ENCODE measurements at regions not wholly inside any gene's neighbourhood (a gene's known extent, or its start where the extent isn't known, plus 50 kb on each side); places are given as distances from the start of the nearest gene placed in this dataset.
"Not testable (repeated sequence)": the region's sequence is repeated elsewhere in the genome, so short reads cannot be mapped to it uniquely, and the experiment has no call there.

DNA sequence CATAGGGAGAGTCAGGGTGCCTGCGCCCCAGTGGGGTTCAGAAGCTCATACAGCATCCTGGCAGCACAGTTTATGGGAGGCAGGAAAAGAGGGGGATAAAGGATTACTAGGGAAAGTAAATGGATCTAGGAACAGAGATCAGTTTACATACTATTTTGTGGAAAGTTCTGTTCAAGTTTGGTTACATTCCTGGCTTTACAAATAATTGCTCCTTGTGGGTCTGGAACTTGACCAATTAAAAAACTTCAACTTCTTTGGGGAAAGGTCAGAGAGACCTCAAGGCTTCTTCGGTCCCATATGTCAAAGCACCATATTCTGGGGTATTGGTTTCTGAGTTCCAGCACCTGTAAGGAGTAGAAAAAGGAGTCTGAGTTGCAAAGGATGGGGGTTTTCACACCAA is 64.1 kb downstream of the ZDHHC19 start:
- no peak for DNase-seq

DNA sequence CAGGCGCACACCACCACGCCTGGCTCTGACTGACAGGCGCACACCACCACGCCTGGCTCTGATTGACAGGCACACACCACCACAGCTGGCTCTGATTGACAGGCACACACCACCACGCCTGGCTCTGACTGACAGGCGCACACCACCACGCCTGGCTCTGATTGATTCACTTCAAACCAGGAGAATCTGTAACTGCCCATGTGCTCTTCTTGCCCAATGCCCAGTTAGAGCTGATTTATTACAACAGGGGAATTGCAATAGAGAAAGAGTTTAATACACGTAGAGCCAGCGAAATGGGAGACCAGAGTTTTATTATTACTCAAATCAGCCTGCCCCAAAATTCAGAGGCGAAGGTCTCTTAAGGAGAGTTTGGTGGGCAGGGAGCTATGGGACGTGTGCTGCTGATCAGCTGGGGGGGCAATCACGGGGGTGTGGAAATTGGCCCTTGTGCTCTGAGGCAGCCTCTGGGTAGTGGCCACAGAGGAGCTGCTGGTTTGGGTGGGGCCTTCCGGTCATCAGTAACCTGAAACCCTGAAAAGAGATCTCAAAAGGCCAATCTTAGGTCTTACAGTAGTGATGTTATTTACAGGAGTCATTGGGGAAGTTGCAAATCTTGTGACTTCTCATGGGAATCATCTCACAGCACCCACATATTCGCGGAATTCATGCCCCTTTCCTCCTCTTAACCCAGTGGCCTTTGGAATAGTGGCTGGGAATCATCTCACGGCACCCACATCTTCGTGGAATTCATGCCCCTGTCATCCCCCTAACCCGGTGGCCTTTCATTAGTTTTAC is 63.8 kb upstream of the TFRC start:
- DNase-seq = no peak

DNA sequence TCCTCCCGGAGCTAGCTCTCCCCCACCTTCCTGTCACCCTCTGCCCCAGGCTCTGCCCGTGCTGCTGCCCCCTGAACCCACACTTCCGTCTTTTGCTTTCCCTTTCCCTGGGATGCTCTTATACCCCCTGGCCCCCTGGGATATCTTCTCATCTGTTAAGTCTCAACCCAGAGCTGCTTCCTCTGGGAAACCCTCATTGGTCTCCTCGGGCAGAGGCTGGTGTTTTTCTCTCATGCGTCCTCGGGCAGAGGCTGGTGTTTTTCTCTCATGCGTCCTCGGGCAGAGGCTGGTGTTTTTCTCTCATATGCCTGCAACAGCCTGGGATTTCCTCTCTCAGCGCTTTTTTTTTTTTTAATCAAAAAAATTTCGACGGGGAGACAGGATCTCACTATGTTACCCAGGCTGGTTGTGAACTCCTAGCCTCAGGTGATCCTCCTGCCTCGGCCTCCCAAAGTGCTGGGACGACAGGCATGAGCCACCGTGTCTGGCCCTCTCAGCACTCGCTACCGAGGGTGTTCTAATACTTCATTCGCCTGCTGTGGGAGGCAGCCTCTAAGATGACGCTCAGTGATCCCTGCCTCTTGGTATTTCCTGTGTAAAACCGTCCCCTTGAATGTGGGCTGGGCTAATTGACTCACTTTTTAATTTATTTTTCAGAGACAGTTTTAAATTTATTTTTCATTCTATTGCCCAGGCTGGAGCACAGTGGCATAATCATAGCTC is 62.7 kb upstream of the TFRC start:
- no peak for DNase-seq

DNA sequence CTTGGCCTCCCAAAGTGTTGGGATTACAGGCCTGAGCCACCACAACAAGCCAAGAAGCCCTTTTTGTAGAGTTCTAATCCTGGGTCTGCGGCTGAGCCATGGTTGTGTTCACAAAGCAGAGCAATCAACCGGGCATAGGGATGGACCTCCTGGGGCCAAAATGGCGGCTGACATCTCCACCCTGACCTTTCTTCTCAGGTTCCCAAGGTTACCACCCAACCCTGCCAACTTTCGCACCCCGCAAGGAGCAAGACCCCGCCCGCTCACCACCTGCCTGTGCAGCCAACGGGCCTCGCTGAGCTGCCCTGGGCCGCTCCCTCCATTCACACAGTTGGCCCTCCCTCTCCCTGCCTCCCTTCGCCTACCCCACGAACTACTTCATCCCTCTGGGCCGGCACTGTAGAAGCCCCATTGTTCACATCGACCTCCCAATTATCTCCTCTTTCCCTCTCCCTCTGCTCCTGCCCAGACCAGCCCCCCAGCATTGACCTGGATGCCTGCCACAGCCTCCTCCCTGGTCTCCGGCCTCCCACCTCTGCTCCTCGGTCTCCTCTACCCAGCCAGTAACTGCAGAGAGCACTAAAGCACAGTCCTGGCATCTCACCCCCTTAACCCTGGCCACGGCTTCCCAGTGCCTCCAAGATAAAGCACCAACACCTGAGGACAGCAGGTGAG is 62.0 kb upstream of the TFRC start:
- no peak for DNase-seq

DNA sequence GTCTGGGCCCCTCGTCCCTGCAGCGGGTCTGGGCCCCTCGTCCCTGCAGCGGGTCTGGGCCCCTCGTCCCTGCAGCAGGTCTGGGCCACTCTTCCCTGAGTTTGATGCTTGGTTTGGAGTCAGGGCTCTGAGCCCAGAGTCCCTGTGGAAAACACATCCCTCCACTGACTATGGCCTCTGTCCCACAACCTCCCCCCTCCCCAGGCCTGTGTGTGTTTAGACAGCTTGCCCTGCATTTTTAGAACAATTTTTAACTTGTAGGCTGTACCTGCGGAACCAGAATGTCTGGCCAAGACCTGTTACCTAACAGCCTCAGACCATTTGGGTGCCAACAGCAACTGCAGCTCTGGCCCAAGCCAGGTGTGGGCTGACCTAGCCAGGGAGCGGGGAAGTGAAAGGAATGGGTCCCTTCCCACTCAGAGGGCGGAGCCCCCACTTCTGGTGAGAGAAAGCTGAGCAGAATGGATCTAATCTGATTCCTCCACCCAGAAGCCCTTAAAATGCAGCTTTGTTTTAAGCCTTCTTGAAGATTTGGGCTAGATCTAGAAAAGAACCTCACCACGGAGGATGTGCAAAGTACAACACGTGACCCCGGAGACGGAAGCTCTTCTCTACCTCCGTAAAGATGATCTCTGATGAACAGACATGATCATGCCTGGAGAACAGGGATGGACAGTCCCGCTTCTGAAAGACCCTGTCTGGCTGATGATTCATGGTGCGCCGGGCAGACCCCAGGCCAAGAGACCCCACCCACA is 60.5 kb upstream of the TFRC start:
- DNase-seq = no peak

DNA sequence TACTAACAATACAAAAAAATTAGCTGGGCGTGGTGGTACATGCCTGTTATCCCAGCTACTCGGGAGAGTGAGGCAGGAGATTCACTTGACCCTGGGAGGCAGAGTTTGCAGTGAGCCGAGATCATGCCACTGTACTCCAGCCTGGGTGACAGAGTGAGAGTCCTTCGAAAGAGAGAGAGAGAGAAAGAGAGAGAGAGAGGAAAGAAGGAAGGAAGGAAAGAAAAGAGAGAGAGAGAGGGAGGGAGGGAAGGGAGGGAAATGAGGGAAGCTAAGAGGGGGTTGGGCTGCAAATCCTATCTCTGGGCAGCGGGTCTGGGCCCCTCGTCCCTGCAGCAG is 59.9 kb upstream of the TFRC start:
- DNase-seq = no peak

DNA sequence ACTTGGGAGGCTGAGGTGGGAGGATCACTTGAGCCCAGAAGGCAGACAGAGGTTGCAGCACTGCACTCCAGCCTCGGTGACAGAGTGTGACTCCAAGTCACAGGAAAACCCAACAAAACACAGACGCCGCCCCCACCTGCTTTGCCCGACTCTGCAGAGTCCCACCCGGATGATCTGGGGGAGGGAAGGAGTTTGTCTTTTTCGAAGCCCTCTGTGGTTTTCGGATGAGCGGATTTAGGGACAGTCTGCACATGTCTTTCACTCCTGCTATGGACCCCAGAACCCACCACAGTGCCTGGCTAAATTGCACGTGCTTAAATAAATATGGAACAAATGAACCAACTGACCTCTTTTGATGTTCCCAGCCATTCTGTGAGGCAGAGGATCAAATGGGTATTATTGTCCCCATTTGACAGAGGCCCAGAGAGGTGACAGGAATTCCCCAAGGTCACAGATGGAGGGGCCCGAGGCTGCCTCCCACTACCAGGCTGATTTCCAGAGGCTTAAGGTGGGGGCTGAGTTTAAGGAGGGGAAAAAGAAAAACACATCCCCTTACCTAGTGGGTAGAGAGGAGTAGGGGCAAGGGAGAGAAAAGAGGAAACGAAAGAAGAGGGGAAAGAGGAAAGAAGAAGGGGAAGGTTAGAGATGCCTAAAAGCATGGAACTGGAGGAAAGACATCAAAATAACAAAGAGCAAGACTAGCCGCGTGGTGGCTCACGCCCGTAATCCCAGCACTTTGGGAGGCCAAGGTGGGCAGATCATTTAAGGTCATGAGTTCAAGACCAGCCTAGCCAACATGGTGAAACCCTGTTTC is 59.4 kb upstream of the TFRC start:
- DNase-seq = no peak

DNA sequence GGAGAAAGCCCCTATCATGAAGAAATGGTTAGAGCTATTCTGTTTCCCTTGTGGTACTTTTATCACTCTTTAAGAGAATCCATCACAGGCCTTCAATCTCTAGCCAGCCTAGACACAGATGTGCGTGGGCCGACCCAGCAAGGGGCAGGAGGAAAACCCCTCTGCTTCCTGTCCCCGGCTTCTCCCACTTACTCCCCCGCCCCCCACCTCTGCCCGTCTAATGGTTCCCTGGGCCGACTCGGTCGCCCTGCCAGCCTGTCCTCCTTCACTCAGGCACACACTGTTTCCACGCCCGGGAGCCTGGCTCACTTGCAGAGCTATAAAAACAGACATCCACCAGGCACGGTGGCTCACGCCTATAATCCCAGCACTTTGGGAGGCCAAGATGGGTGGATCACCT is 58.3 kb upstream of the TFRC start:
- DNase-seq = no peak

DNA sequence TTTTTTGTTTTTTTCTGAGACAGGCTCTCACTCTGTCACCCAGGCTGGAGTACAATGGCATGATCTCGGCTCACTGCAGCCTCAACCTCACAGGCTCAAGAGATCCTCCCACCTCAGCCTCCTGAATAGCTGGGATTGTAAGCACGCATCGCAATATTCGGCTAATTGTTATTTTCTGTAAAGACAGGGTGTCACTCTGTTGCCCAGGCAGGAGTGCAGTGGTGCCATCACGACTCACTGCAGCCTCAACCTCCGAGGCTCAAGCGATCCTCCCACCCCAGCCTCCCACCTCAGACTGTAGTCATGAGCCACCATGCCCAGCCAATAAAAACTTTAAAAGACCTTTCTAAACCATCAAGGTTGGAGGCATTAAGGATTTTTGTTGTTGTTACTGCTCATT is 57.4 kb upstream of the TFRC start:
- DNase-seq = no peak

DNA sequence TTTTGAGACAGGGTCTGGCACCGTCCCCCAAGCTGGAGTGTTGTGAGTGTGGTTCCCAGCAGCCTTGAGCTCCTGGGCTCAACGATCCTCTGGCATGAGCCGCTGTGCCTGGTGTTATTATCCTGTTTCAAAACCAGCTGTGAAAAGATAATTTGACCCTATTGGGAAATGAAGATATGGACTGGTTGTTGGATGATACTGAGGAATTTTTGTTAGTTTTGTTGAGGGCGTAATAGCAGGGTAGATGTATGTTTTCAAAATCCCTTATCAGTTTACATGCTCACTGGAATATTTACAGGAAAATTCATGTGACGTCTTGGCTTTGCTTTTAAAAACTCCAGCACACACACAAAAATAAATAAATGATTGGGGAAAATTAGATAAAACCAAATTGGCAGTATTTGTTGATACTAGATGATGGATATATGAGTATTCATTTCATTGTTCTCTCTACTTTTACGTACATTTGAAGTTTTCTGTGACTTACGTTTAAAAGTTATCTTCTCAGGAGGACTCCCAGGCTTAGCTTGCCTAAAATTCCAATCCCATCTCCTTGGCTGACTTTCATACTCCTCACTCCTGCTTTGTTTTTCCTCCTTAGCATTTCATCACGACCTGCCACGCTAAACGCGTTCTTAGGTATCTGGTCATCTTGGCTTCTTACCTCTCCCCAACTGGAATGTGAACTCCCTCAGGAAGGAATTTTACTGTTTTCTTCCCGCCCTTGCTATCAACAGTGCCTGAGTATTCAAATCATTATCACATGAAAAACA is 56.8 kb upstream of the TFRC start:
- no peak for DNase-seq

DNA sequence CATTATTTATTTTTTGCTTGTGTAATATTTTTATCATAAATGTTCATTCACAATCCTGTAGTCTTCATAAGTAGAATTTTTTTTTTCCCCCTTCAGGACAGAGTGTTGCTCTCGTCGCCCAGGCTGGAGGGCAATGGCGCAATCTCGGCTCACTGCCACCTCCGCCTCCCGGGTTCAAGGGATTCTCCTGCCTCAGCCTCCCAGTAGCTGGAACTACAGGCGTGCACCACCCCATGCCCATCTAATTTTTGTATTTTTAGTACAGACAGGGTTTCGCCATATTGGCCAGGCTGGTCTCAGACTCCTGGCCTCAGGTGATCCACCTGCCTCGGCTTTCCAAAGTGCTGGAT is 54.7 kb upstream of the TFRC start:
- DNase-seq = not testable (repeated sequence)

DNA sequence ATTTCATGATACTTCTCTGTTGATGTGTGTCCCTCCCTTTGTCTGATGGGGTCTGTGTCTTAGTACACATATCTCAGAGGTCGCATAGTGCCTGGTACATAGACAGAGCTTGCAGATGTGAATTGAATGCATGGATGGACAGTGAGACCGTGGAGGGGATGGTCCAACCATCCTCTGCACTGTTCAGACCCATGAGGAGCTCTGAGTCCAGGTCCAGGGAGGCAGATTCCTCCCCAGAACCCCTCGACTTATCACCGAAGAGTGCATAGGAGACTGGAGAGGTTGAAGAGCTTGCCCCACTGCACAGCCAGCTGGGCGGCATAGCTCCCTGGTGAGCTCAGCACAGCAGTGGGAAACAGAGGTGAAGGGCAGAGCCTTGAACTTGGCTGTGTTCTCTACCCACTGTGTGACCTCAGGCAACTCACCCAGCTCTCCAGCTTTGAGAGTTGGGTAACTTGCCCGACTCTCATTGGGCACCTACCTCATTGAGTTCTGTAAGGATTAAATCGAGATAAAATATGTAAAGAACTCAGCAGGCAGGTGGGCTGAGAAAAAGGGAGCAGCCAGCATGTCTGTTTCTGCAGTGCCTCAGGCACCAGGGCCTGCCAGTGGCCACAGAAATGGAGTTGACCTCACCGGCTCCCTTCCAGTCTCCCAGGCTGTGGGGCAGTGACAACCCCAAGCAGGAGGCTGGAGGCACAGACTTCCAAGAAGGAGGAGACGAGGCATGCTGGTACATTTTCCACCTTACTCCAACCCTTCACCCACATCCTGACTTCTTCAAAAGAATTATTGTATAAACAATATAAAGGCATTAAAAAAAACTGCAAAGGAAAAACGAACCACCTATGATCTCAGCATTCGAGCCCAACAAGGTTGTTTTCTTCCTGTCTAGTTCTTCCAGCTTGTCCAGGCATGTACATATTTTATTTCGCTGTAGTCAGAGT is 54.1 kb upstream of the TFRC start:
- DNase-seq = peak in 1 of 3 experiments; percentile 32

DNA sequence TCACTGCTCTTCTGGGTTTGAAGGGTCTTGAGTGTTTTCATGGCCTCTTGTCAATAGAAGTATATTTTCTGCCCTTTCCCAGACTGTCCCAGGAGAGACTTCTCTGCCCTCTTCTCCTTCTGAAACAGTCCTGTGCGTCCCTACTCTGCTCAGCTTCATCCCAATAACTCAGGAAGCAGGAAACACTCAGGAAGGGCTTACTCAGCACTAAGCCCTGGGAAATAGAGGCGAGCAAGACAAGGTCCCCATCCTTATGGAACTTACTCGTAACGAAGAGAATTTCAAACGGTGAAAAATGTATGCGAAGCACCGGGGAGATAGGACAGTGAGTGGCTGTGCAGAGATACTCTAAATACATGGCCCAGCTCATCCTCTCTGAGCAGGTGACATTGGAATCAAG is 52.8 kb upstream of the TFRC start:
- DNase-seq = no peak

DNA sequence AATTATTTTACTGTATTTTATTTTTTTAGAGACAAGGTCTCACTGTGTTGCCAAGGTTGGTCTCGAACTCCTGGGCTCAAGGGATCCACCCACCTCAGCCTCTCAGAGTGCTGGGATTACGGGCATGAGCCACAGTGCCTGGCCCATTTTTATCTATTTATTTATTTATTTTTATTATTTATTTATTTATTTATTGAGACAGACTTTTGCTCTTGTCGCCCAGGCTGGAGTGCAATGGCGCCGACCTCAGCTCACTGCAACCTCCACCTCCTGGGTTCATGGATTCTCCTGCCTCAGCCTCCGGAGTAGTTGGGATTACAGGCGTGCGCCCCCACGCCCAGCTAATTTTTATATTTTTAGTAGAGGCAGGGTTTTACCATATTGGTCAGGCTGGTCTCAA is 52.0 kb upstream of the TFRC start:
- not testable (repeated sequence) for DNase-seq

DNA sequence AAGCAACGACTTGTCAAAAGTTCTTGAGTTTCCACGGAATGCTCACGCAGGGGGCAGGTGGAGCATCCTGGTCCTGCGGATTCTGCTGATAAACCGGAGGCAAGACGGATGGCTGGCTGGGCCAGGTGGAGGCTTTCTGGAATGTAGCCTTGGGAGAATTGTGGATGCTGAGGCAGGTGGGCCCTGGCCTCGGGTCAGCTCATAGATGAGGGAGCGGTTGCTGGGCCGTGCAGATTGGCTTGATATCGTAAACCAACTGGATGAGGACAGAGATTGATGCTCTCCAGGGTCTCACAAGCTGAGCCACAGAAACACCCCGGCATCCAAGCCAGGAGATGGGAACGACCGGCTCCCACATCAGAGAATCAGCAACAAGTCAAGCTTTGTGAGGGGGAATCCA is 50.0 kb upstream of the TFRC start:
- DNase-seq = no peak

Measured in NCI-H1417 (cell line).